Prostate gland (tissue), 2 donors: ENCODE measurements at regions not wholly inside any gene's neighbourhood (a gene's known extent, or its start where the extent isn't known, plus 50 kb on each side); places are given as distances from the start of the nearest gene placed in this dataset.

Experiments used
- DNase-seq: peaks from one replicate; pipeline ENCODE4 v3.0.0-alpha.2; 2019; ENCODE audit warnings: low spot score
- H3K27ac ChIP-seq, 2 donors: fragments of 200-600 bp; sonication (generic); 2 replicates each; pipeline ENCODE4 v1.5.1; 2017 to 2019
- H3K27me3 ChIP-seq: fragments of 200-600 bp; sonication (generic); replicated peaks from 2 replicates; pipeline ENCODE4 v1.5.1; 2019; ENCODE audit not compliant: insufficient read depth
- H3K36me3 ChIP-seq, 2 donors: fragments of 200-600 bp; sonication (generic); 1 replicate in 1 of 2; 2 replicates in 1 of 2; pipeline versions ENCODE4 v1.5.1 to v1.8.1; 2017 to 2019
- H3K4me1 ChIP-seq: fragments of 200-600 bp; sonication (generic); replicated peaks from 2 replicates; pipeline ENCODE4 v1.5.1; 2019
- H3K4me3 ChIP-seq, 2 donors: fragments of 200-600 bp; sonication (generic); 2 replicates each; pipeline ENCODE4 v1.5.1; 2017 to 2019
- H3K9me3 ChIP-seq: fragments of 200-600 bp; sonication (generic); 2 replicates; pipeline ENCODE4 v1.5.1; 2017
- POLR2A ChIP-seq: fragments of 450-650 bp; IDR thresholded peaks from one replicate; pipeline ENCODE4 v1.6.1; 2016; ENCODE audit warnings: antibody characterized with exemption, mild to moderate bottlenecking
- POLR2AphosphoS5 ChIP-seq: sonication (generic); formaldehyde crosslinking; IDR thresholded peaks from one replicate; pipeline ENCODE4 v1.6.1; 2017; ENCODE audit warnings: antibody characterized with exemption
- WGBS: methylation state at CpG from one replicate; pipeline ENCODE4 v1.1.5; 2018; 5-methylcytosine and 5-hydroxymethylcytosine counted together
- intact Hi-C: fragments of 100-400 bp; cut with DNase I; formaldehyde crosslinking; loops from one replicate; pipeline ENCODE4 v1.14.2; 2022
- TF ChIP-seq, protein P1 (sequence below), 4 experiments: fragments of 200-600 bp in 2 of 4; fragments of 450-650 bp in 2 of 4; sonication (generic) in 2 of 4; IDR thresholded peaks; 1 replicate in 3 of 4; 2 replicates in 1 of 4; pipeline ENCODE4 v1.5.1; 2016 to 2019; ENCODE audit warnings: antibody characterized with exemption in 4 of 4, mild to moderate bottlenecking in 2 of 4, moderate library complexity in 2 of 4

DNA sequence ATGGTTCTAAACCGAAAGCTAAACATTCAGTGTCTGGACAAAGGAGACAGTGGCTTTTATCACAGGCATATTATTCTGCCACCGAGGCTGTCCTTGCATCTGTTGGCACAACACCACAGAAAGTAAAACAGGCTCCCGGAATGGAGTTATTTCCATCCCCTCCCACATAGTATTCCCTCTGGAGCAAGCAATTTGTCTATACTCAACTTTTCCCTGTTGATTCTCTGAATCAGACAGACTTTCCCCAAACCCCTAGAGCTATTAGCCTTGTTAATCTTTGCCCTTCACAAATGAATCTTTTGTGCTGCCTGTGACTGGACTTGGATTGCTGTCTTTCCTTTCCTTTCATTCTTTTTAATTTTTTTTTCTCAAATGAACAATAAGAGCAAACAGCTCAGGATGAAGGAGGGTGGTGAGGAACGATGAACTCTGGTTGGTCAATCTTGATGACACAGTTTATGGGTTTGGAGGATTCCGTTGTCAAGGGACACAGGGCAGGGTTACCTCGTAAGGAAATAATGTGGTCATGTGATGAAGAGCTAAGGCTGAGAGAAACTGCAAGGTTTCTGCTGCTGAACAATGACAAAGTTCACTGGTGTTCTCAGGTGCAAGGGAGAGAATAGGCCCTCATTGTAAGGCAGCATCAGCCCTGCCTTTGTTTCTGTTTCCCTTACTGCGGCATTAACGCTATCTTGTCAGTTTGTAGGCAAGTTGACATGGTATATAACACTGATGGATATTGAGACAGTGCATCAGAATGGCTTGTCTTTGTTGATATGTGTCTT, 275.0 kb upstream of the BMP2 start:
- no peak for DNase-seq
- no peaks in the 10 kb centered on the region for H3K27me3 ChIP-seq
- H3K4me3 ChIP-seq, result no peak overlapping the region
- no peaks in the 10 kb centered on the region for H3K36me3 ChIP-seq
- no peaks in the 10 kb centered on the region for H3K9me3 ChIP-seq
- no peaks in the 10 kb centered on the region for H3K4me1 ChIP-seq
- no peak overlapping the region for H3K27ac ChIP-seq
- WGBS, result 20% methylated on average over 8 of the region's 8 CpGs
- TF ChIP-seq POLR2A, result no peak
- TF ChIP-seq, protein P1, sequence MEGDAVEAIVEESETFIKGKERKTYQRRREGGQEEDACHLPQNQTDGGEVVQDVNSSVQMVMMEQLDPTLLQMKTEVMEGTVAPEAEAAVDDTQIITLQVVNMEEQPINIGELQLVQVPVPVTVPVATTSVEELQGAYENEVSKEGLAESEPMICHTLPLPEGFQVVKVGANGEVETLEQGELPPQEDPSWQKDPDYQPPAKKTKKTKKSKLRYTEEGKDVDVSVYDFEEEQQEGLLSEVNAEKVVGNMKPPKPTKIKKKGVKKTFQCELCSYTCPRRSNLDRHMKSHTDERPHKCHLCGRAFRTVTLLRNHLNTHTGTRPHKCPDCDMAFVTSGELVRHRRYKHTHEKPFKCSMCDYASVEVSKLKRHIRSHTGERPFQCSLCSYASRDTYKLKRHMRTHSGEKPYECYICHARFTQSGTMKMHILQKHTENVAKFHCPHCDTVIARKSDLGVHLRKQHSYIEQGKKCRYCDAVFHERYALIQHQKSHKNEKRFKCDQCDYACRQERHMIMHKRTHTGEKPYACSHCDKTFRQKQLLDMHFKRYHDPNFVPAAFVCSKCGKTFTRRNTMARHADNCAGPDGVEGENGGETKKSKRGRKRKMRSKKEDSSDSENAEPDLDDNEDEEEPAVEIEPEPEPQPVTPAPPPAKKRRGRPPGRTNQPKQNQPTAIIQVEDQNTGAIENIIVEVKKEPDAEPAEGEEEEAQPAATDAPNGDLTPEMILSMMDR (IDR thresholded peaks at IDR 0.05), result no peak
- TF ChIP-seq POLR2AphosphoS5, result no peak
- intact Hi-C loops, result no loop called here

DNA sequence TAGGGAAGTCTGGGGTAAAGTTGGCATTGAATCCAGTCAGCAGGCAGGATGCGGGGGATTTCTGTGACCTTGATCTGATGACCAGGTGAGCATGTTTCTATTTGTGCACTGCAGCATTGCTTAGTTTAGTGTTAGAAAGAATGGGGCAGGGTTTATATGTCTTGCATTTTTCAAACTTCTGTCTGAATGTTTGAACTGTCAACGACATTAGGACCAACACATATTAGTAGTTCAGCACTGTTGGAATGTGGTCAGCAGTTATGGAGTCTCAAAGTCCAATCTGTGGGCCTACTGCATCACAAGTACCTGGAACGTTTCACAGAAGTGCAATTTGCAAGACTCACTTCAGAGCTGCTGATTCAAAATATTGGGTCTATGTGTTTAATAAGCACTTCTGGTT, 276.6 kb upstream of the BMP2 start:
- WGBS, result 80% methylated on average over 3 of the region's 3 CpGs
- intact Hi-C loops, result no loop called here
- Histone ChIP-seq H3K4me1 (no peaks in the 10 kb centered on the region), H3K4me3 (no peak overlapping the region), H3K27me3 (no peaks in the 10 kb centered on the region), H3K36me3 (no peaks in the 10 kb centered on the region), H3K9me3 (no peaks in the 10 kb centered on the region), H3K27ac (no peak overlapping the region)
- no peak for DNase-seq
- TF ChIP-seq POLR2A, result no peak
- TF ChIP-seq POLR2AphosphoS5, result no peak
- TF ChIP-seq, protein P1 (IDR thresholded peaks at IDR 0.05), result no peak

DNA sequence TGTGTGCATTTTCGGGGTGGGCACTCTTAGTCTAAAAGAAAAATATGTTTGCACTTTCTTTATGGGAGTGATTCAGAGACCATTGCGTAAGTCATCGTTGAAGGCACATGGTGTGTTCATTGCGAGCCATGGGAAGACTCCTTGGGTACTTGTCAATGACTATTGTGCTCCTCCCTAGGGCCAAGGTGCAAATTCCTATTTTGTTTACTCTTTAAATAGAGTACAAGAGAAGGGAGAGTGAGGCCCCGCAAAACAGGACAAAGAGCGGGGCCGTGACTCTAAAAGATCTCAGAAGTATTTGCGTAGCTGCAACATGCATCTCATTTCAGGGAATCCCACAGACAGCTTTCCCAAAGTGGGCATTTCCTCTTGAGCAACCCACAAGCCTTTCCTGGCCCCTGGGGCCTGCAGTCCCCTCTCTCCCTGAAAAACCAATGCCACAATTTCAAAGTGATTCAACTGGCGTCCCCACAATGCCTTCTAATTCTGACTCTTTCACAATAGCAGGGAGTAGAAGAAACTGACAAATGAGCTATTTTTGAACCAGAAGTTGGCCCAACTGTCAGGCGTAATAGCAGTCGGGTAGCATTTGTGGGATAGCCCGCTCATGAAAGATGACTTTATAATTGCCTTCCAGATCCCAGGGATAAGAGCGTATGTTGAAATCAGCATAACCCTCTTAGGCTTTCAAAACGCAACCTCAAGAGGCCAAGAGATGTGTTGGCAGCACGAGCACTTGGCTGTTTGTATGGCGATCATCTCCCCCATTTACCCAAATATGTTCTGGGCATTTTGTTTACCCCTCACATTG, 277.9 kb upstream of the BMP2 start:
- H3K36me3 ChIP-seq, result no peaks in the 10 kb centered on the region

DNA sequence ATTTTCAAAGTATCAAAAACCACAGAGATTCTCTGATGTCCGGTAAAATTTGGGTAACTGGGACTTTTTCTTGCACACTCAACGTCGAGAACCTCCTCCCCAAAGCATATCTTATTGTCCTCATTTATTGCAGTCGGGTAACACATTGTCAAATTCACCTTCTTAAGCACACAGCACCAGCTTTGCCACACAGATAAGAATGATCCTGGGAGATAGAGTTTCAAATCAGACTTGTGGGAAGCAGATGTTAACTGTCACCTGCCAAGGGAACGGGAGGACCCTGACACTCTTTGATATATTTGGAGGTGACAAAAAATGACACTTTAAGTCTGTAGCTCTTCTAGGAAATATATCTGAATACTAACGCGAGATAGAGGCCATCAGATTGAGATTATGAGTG, 282.1 kb upstream of the BMP2 start:
- 46% methylated on average over 7 of the region's 7 CpGs for WGBS

More for the DNA sequence above, 277.9 kb upstream of the BMP2 start:
- Histone ChIP-seq H3K4me1 (no peaks in the 10 kb centered on the region), H3K9me3 (no peaks in the 10 kb centered on the region), H3K27me3 (no peaks in the 10 kb centered on the region), H3K4me3 (no peak overlapping the region), H3K27ac (no peak overlapping the region)
- TF ChIP-seq POLR2A (no peak), POLR2AphosphoS5 (no peak)
- TF ChIP-seq, protein P1 (IDR thresholded peaks at IDR 0.05), result no peak
- WGBS, result 65% methylated on average over 16 of the region's 16 CpGs
- intact Hi-C loops, result no loop called here
- no peak for DNase-seq

DNA sequence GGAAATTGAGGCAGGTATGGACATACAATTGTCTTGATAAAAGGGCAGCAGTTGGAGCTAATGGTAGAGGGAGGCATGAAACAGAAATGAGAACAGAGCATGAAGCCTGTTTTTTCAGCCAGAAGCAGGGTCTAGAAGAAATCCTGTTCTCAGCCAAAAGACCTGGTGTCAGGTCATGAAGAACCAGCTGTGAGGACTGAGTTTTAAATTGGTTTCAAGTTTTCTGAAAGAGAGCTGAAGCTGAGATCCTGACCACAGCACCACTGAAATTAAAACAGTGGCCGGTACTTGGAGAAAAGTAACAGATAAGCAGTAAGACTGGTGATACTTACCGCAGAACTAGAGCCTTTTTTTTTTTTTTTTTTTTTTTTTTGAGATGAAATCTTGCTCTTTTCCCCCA, 283.8 kb upstream of the BMP2 start:
- no peak for DNase-seq
- Histone ChIP-seq H3K4me3 (no peak overlapping the region), H3K4me1 (no peaks in the 10 kb centered on the region), H3K27ac (no peak overlapping the region), H3K9me3 (no peaks in the 10 kb centered on the region), H3K27me3 (no peaks in the 10 kb centered on the region), H3K36me3 (no peaks in the 10 kb centered on the region)
- WGBS, result 78% methylated on average over 2 of the region's 2 CpGs
- no peak for TF ChIP-seq POLR2A
- TF ChIP-seq, protein P1 (IDR thresholded peaks at IDR 0.05), result no peak
- no peak for TF ChIP-seq POLR2AphosphoS5
- intact Hi-C loops, result no loop called here

More for the DNA sequence above, 282.1 kb upstream of the BMP2 start:
- H3K4me3 ChIP-seq, result no peak overlapping the region
- DNase-seq, result no peak
- H3K27ac ChIP-seq, result no peak overlapping the region
- intact Hi-C loops, result no loop called here
- no peaks in the 10 kb centered on the region for H3K27me3 ChIP-seq
- TF ChIP-seq POLR2AphosphoS5, result no peak
- H3K9me3 ChIP-seq, result no peaks in the 10 kb centered on the region
- H3K4me1 ChIP-seq, result no peaks in the 10 kb centered on the region
- no peaks in the 10 kb centered on the region for H3K36me3 ChIP-seq
